Nephron progenitor cell (in vitro differentiated cells): ENCODE measurements at regions not wholly inside any gene's neighbourhood (a gene's known extent, or its start where the extent isn't known, plus 50 kb on each side); places are given as distances from the start of the nearest gene placed in this dataset.

Experiments
- DNase-seq: peaks from one replicate; pipeline ENCODE4 v3.0.0; 2021
- H3K27ac Mint-ChIP-seq: 2 replicates; pipeline ENCODE4 v1.8.0; 2021; ENCODE audit warnings: mild to moderate bottlenecking, moderate library complexity, mixed read lengths
- H3K27me3 Mint-ChIP-seq: 2 replicates; pipeline ENCODE4 v1.8.0; 2021; ENCODE audit warnings: mild to moderate bottlenecking, low read depth, mixed read lengths; ENCODE audit not compliant: poor library complexity
- H3K36me3 Mint-ChIP-seq: 2 replicates; pipeline ENCODE4 v1.8.0; 2021; ENCODE audit warnings: low read depth, mixed read lengths
- H3K4me1 Mint-ChIP-seq: 2 replicates; pipeline ENCODE4 v1.8.0; 2021; ENCODE audit warnings: mixed read lengths
- H3K4me3 Mint-ChIP-seq: 2 replicates; pipeline ENCODE4 v1.8.0; 2021; ENCODE audit warnings: mild to moderate bottlenecking, moderate library complexity, mixed read lengths
- H3K9me3 Mint-ChIP-seq: 2 replicates; pipeline ENCODE4 v1.8.0; 2021; ENCODE audit warnings: mild to moderate bottlenecking, moderate library complexity, mixed read lengths
- CTCF ChIP-seq: fragments of 200-600 bp; sonication (generic); IDR thresholded peaks from 2 replicates; pipeline ENCODE4 v1.5.0; 2021; ENCODE audit warnings: antibody characterized with exemption

GRCh38 chr5:158082696-158083287 is 223.8 kb upstream of the CLINT1 start:
- H3K9me3 Mint-ChIP-seq = no peaks in the 10 kb centered on the region
- no peaks in the 10 kb centered on the region for H3K36me3 Mint-ChIP-seq

GRCh38 chr5:158080112-158080511 is 221.2 kb upstream of the CLINT1 start:
- no peak overlapping the region for H3K4me3 Mint-ChIP-seq
- no peak for DNase-seq
- H3K9me3 Mint-ChIP-seq = no peaks in the 10 kb centered on the region
- TF ChIP-seq CTCF = no peak
- H3K36me3 Mint-ChIP-seq = no peaks in the 10 kb centered on the region
- H3K4me1 Mint-ChIP-seq = peaks cover 33% of the 10 kb centered on the region
- no peaks in the 10 kb centered on the region for H3K27me3 Mint-ChIP-seq
- no peak overlapping the region for H3K27ac Mint-ChIP-seq

More at GRCh38 chr5:158082696-158083287, 223.8 kb upstream of the CLINT1 start:
- no peak for DNase-seq
- TF ChIP-seq CTCF = no peak
- H3K4me3 Mint-ChIP-seq = no peak overlapping the region
- no peak overlapping the region for H3K27ac Mint-ChIP-seq
- H3K27me3 Mint-ChIP-seq = peaks cover 3% of the 10 kb centered on the region
- peaks cover 24% of the 10 kb centered on the region for H3K4me1 Mint-ChIP-seq

DNA sequence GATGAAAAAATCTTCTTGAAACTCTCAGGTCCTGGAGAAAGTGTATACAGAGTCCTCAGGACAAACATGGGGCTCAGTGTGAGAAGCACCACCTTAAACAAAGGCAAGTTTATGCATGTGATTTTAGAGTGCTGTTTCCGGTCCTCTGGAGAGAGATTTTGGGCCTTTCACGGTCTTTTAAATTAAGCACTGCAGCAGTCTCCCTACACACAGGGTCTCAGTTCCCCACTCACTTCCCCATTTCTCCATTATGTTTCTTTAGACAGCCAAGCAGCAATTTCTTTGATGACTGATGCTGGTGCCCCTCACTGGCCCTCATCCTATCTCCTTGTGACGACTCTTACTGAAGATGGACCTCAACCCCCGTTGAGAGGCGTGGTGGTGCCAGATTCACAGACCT is 220.2 kb upstream of the CLINT1 start:
- no peaks in the 10 kb centered on the region for H3K36me3 Mint-ChIP-seq
- no peak for TF ChIP-seq CTCF
- H3K9me3 Mint-ChIP-seq = no peaks in the 10 kb centered on the region
- no peak for DNase-seq
- no peaks in the 10 kb centered on the region for H3K27me3 Mint-ChIP-seq
- H3K27ac Mint-ChIP-seq = no peak overlapping the region
- no peak overlapping the region for H3K4me3 Mint-ChIP-seq
- H3K4me1 Mint-ChIP-seq = peaks cover 34% of the 10 kb centered on the region

DNA sequence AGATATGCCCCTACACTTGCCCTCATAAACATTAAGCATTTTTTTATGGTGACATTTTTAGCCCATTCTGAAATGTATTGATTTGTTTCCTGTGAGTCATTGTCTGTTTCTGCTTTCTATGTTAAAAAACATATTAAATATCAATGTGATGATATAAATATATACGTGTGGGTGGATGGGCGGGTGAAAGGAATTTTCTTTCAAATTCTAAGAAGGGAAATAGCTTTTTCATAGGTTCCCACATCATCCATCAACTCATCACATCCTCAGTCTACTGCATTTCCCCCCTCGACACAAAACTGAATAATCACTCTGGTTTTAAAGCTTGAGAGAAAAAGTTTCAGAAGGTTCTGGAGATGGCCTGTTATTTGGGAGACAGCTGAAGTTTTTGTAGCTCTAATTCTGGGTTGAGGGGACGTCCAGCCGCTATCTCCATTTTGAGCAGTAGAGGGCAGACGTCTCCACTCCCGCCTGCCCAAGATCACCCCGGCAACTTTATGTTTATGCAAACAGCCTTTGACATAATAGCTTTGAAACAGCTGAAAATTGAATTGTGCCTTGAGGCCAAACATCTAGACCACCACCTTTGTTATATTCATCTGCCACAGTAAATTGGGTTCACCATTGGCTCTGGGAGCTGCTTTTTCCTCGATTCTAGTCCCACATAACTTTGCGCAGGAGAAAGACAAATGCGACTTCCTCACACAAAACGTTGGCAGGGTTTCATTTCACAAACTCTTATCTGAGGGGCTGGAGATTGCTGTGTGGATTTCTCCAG is 216.2 kb upstream of the CLINT1 start:
- peak overlapping the region; percentile 62 for H3K27ac Mint-ChIP-seq
- H3K4me1 Mint-ChIP-seq = peaks cover 34% of the 10 kb centered on the region
- peak; percentile 75 for TF ChIP-seq CTCF
- H3K27me3 Mint-ChIP-seq = no peaks in the 10 kb centered on the region
- peak; percentile 69 for DNase-seq
- H3K9me3 Mint-ChIP-seq = no peaks in the 10 kb centered on the region
- H3K4me3 Mint-ChIP-seq = no peak overlapping the region
- no peaks in the 10 kb centered on the region for H3K36me3 Mint-ChIP-seq

DNA sequence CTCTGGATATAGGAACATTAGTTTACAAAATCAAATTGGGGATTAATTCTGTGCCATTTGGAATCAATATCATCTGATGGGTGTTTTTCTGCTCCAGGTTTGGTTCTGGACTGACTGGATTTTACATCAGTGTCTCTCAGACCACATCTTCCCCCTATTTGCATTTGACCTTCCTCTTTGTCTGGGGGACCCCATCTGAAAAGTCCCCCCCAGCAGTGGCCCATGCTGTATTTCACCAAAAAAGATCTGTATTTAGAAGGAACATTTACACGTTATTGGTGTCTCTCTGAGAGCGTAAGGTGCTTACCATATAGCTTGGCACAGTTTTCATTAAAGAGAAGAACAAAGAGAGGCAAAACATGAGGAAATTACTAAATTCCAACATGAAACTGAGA is 215.6 kb upstream of the CLINT1 start:
- no peak overlapping the region for H3K4me3 Mint-ChIP-seq
- no peak overlapping the region for H3K27ac Mint-ChIP-seq
- no peak for DNase-seq
- no peak for TF ChIP-seq CTCF
- no peaks in the 10 kb centered on the region for H3K9me3 Mint-ChIP-seq
- H3K4me1 Mint-ChIP-seq = peaks cover 37% of the 10 kb centered on the region
- no peaks in the 10 kb centered on the region for H3K36me3 Mint-ChIP-seq
- no peaks in the 10 kb centered on the region for H3K27me3 Mint-ChIP-seq

DNA sequence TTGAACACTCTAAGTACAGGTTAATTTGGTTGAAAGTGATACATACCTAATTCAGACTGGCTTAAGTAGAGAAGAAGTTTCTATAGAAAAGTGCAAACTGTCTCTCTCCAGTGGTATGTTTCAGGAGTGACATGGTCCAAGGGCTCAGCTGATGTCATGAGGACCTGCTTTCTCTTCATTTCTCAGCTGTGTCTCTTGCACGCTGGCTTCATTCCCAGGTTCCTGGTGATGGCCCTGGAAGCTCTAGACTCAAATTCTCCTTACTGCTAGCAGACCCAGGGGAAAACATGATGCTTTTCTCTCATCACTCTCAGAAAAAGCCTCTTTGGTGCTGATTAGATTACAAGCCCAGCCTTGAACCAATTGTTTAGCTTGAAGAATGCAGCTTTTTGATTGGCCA is 211.9 kb upstream of the CLINT1 start:
- no peak for DNase-seq
- H3K27ac Mint-ChIP-seq = no peak overlapping the region
- no peak overlapping the region for H3K4me3 Mint-ChIP-seq
- peaks cover 7% of the 10 kb centered on the region for H3K9me3 Mint-ChIP-seq
- H3K27me3 Mint-ChIP-seq = peaks cover 5% of the 10 kb centered on the region
- peaks cover 35% of the 10 kb centered on the region for H3K4me1 Mint-ChIP-seq
- no peak for TF ChIP-seq CTCF
- no peaks in the 10 kb centered on the region for H3K36me3 Mint-ChIP-seq
